Liver (tissue), 8 donors: ENCODE measurements at regions not wholly inside any gene's neighbourhood (a gene's known extent, or its start where the extent isn't known, plus 50 kb on each side); places are given as distances from the start of the nearest gene placed in this dataset.

Source experiments
- DNase-seq: peaks from one replicate; pipeline ENCODE4 v3.0.0-alpha.2; 2017; ENCODE audit warnings: low spot score
- H3K27ac ChIP-seq, 2 donors: one replicate each; pipeline ENCODE4 v1.7.0; 2013; ENCODE audit warnings: inconsistent platforms in 2 of 2, low read length in 2 of 2, control low read depth in 1 of 2, low read depth in 1 of 2, mild to moderate bottlenecking in 1 of 2
- H3K27me3 ChIP-seq, 4 donors: one replicate each; pipeline versions ENCODE4 v1.6.1 to v1.7.0; 2013; ENCODE audit warnings: low read length in 3 of 4, inconsistent platforms in 1 of 4, mild to moderate bottlenecking in 1 of 4, moderate library complexity in 1 of 4; ENCODE audit not compliant: control insufficient read depth in 4 of 4, insufficient read depth in 4 of 4
- H3K36me3 ChIP-seq, 4 donors: one replicate each; pipeline versions ENCODE4 v1.6.1 to v1.7.0; 2013; ENCODE audit warnings: low read length in 3 of 4, mild to moderate bottlenecking in 3 of 4, low read depth in 1 of 4, moderate library complexity in 1 of 4; ENCODE audit not compliant: control insufficient read depth in 4 of 4, insufficient read depth in 3 of 4
- H3K4me1 ChIP-seq, 4 donors: one replicate each; pipeline versions ENCODE4 v1.6.1 to v1.7.0; 2013; ENCODE audit warnings: low read length in 3 of 4, mild to moderate bottlenecking in 3 of 4, moderate library complexity in 1 of 4; ENCODE audit not compliant: control insufficient read depth in 4 of 4, insufficient read depth in 4 of 4
- H3K4me3 ChIP-seq, 3 donors: one replicate each; pipeline versions ENCODE4 v1.6.1 to v1.7.0; 2013; ENCODE audit warnings: low read length in 3 of 3, control low read depth in 1 of 3, low read depth in 1 of 3, mild to moderate bottlenecking in 1 of 3
- H3K9ac ChIP-seq, 2 donors: one replicate each; pipeline ENCODE4 v1.7.0; 2013; ENCODE audit warnings: low read length in 2 of 2, mild to moderate bottlenecking in 2 of 2, moderate library complexity in 2 of 2, control low read depth in 1 of 2, low read depth in 1 of 2
- H3K9me3 ChIP-seq, 4 donors: one replicate each; pipeline versions ENCODE4 v1.6.1 to v1.7.0; 2013; ENCODE audit warnings: low read length in 3 of 4; ENCODE audit not compliant: control insufficient read depth in 4 of 4
- FOXA1 ChIP-seq: IDR thresholded peaks from 2 replicates; pipeline ENCODE4 v1.6.1; 2016; ENCODE audit warnings: antibody characterized with exemption
- FOXA2 ChIP-seq: IDR thresholded peaks from 2 replicates; pipeline ENCODE4 v1.6.1; 2016; ENCODE audit warnings: antibody characterized with exemption
- GABPA ChIP-seq, 2 donors: IDR thresholded peaks in 1 of 2; conservative IDR thresholded peaks in 1 of 2; 2 replicates each; pipeline ENCODE4 v1.6.1; 2016; ENCODE audit warnings: antibody characterized with exemption in 2 of 2, mild to moderate bottlenecking in 1 of 2, moderate library complexity in 1 of 2
- JUND ChIP-seq, 2 donors: IDR thresholded peaks; 2 replicates each; pipeline ENCODE4 v1.6.1; 2016; ENCODE audit warnings: antibody characterized with exemption in 2 of 2
- RAD21 ChIP-seq, 2 donors: IDR thresholded peaks; 2 replicates each; pipeline ENCODE4 v1.6.1; 2016; ENCODE audit warnings: antibody characterized with exemption in 2 of 2, mild to moderate bottlenecking in 2 of 2
- RXRA ChIP-seq, 2 donors: IDR thresholded peaks; 2 replicates each; pipeline ENCODE4 v1.6.1; 2017 to 2018; ENCODE audit warnings: antibody characterized with exemption in 2 of 2, mild to moderate bottlenecking in 1 of 2
- SP1 ChIP-seq: IDR thresholded peaks from 2 replicates; pipeline ENCODE4 v1.6.1; 2018; ENCODE audit warnings: antibody characterized with exemption, mild to moderate bottlenecking
- TAF1 ChIP-seq: conservative IDR thresholded peaks from 2 replicates; pipeline ENCODE4 v1.6.1; 2016; ENCODE audit warnings: antibody characterized with exemption, mild to moderate bottlenecking
- YY1 ChIP-seq: IDR thresholded peaks from 2 replicates; pipeline ENCODE4 v1.6.1; 2016; ENCODE audit warnings: antibody characterized with exemption, mild to moderate bottlenecking
- WGBS: extraction: QIAGEN DNeasy Blood & Tissue Kit; methylation state at CpG from one replicate; pipeline ENCODE4 v1.1.7; 2013; 5-methylcytosine and 5-hydroxymethylcytosine counted together
- TF ChIP-seq, protein P1 (sequence below): fragments of 150-350 bp; IDR thresholded peaks from 2 replicates; pipeline ENCODE4 v1.5.1; 2017; ENCODE audit warnings: improper control_type of control experiment, low read depth, low read length; ENCODE audit not compliant: missing input control
- TF ChIP-seq, protein P2 (sequence below): IDR thresholded peaks from 2 replicates; pipeline ENCODE4 v1.6.1; 2016; ENCODE audit warnings: antibody characterized with exemption
- TF ChIP-seq, protein P3 (sequence below): IDR thresholded peaks from 2 replicates; pipeline ENCODE4 v1.6.1; 2016; ENCODE audit warnings: antibody characterized with exemption
- TF ChIP-seq, protein P4 (sequence below): IDR thresholded peaks from 2 replicates; pipeline ENCODE4 v1.6.1; 2016; ENCODE audit warnings: antibody characterized with exemption, mild to moderate bottlenecking
- donor health status: healthy.
- donor health status: healthy.
- donor health status: healthy.
- donor health status: healthy.
- donor health status: healthy.

DNA sequence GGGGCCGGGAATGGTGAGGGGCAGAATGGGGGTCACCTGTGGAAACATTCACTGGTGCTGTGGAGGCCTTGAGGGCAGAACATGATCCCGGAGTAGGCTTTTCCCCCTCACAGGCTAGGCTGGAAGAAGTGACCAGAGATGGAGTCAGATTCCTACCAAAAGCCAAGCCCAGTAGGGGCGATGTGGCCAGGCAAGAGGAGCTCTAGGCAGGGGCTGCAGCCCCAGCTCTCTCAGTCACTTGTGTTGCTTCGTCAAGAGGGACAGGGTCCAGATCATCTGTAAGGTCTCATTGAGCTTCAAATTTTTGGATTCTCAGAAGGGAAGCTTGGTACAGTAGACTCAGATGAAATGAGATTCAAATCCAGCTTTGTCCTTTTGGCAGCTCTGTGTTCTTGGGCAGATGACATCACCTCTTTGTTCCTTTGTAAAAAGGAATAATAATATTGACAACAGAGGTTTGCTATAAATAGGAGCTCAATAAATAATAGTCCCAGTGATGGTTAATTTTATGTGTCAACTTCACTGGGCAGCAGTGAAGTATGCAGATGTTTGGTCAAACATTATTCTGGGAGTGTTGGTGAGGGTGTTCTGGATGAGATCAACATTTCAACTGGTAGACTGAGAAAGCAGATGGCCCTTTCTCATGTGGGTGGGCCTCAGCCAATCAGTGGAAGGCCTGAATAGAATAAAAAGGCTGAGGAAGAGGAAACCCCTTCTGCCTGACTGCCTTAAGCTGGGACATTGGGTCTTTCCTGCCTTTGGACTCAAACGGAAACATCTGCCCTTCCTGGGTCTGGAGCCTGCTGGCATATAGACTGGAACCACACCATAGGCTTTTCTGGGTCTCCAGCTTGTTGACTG lies 324.7 kb upstream of the USP24 start (continued):
- TF ChIP-seq, protein P1, sequence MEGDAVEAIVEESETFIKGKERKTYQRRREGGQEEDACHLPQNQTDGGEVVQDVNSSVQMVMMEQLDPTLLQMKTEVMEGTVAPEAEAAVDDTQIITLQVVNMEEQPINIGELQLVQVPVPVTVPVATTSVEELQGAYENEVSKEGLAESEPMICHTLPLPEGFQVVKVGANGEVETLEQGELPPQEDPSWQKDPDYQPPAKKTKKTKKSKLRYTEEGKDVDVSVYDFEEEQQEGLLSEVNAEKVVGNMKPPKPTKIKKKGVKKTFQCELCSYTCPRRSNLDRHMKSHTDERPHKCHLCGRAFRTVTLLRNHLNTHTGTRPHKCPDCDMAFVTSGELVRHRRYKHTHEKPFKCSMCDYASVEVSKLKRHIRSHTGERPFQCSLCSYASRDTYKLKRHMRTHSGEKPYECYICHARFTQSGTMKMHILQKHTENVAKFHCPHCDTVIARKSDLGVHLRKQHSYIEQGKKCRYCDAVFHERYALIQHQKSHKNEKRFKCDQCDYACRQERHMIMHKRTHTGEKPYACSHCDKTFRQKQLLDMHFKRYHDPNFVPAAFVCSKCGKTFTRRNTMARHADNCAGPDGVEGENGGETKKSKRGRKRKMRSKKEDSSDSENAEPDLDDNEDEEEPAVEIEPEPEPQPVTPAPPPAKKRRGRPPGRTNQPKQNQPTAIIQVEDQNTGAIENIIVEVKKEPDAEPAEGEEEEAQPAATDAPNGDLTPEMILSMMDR, result no peak
- TF ChIP-seq, protein P2, sequence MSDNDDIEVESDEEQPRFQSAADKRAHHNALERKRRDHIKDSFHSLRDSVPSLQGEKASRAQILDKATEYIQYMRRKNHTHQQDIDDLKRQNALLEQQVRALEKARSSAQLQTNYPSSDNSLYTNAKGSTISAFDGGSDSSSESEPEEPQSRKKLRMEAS, result no peak
- no peak for TF ChIP-seq YY1
- no peak for TF ChIP-seq TAF1
- no peak for TF ChIP-seq JUND (IDR thresholded peaks at IDR 0.05)

DNA sequence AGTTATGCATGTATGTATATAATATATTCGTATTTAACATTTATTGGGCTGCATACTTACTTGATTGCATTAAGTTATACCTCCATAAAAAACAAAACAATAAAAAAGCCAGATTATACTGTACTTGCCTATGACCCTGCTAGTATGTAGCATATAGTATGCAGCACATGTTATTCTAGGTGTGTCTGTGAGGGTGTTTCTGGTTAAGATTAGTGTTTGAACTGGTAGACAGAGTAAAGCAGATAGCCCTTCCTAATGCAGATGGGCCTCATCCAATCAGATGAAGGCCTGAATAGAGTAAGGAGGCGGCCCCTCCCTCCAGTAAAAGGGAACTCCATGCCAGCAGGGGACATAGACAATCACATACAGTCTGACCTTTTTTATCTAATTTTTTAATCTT lies 323.3 kb upstream of the USP24 start:
- WGBS, result 92% methylated on average over 2 of the region's 2 CpGs
- Histone ChIP-seq H3K27me3 (no peaks in the 10 kb centered on the region), H3K4me3 (no peak overlapping the region), H3K27ac (no peak overlapping the region), H3K9ac (no peak overlapping the region), H3K36me3 (no peaks in the 10 kb centered on the region), H3K9me3 (no peaks in the 10 kb centered on the region), H3K4me1 (no peaks in the 10 kb centered on the region)
- DNase-seq, result no peak
- no peak for TF ChIP-seq RAD21 (IDR thresholded peaks at IDR 0.05)
- TF ChIP-seq FOXA2, result no peak
- no peak for TF ChIP-seq FOXA1

DNA sequence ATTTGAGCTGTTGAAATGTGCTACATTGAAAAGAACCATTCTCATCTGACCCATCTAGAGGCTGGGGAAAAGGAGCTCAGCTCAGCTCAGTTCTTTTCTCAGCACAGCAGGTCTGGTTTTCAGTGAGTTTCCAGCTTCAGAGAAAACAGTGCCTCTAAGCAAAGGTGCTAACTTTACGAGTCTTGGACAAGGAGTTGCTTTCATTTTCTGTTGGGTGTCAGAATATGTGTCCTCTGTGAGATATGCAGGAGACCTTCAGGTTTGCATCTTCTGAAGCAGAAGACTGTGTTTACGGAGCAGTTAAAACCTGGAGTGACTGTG lies 321.3 kb upstream of the USP24 start:
- 72% methylated on average over 2 of the region's 2 CpGs for WGBS
- H3K9me3 ChIP-seq, result no peaks in the 10 kb centered on the region
- no peak for DNase-seq
- no peaks in the 10 kb centered on the region for H3K4me1 ChIP-seq
- no peak for TF ChIP-seq GABPA (IDR thresholded peaks at IDR 0.05 in 1 of 2, conservative IDR thresholded peaks at IDR 0.05 in 1 of 2)
- TF ChIP-seq, protein P1, result no peak
- no peak for TF ChIP-seq YY1
- TF ChIP-seq RXRA (IDR thresholded peaks at IDR 0.05), result no peak
- TF ChIP-seq, protein P3, sequence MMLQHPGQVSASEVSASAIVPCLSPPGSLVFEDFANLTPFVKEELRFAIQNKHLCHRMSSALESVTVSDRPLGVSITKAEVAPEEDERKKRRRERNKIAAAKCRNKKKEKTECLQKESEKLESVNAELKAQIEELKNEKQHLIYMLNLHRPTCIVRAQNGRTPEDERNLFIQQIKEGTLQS, result no peak
- no peak for TF ChIP-seq RAD21 (IDR thresholded peaks at IDR 0.05)
- no peak for TF ChIP-seq SP1
- TF ChIP-seq, protein P4, sequence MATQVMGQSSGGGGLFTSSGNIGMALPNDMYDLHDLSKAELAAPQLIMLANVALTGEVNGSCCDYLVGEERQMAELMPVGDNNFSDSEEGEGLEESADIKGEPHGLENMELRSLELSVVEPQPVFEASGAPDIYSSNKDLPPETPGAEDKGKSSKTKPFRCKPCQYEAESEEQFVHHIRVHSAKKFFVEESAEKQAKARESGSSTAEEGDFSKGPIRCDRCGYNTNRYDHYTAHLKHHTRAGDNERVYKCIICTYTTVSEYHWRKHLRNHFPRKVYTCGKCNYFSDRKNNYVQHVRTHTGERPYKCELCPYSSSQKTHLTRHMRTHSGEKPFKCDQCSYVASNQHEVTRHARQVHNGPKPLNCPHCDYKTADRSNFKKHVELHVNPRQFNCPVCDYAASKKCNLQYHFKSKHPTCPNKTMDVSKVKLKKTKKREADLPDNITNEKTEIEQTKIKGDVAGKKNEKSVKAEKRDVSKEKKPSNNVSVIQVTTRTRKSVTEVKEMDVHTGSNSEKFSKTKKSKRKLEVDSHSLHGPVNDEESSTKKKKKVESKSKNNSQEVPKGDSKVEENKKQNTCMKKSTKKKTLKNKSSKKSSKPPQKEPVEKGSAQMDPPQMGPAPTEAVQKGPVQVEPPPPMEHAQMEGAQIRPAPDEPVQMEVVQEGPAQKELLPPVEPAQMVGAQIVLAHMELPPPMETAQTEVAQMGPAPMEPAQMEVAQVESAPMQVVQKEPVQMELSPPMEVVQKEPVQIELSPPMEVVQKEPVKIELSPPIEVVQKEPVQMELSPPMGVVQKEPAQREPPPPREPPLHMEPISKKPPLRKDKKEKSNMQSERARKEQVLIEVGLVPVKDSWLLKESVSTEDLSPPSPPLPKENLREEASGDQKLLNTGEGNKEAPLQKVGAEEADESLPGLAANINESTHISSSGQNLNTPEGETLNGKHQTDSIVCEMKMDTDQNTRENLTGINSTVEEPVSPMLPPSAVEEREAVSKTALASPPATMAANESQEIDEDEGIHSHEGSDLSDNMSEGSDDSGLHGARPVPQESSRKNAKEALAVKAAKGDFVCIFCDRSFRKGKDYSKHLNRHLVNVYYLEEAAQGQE, result no peak
- TF ChIP-seq JUND (IDR thresholded peaks at IDR 0.05), result no peak
- TF ChIP-seq FOXA1, result no peak
- no peak overlapping the region for H3K27ac ChIP-seq
- H3K36me3 ChIP-seq, result no peaks in the 10 kb centered on the region
- H3K27me3 ChIP-seq, result no peaks in the 10 kb centered on the region
- H3K9ac ChIP-seq, result no peak overlapping the region
- H3K4me3 ChIP-seq, result no peak overlapping the region
